Cardiac muscle cell (in vitro differentiated cells and primary cell): ENCODE measurements at regions not wholly inside any gene's neighbourhood (a gene's known extent, or its start where the extent isn't known, plus 50 kb on each side); places are given as distances from the start of the nearest gene placed in this dataset.

ENCODE experiments used
- DNase-seq, 2 donors: peaks; one replicate each; pipeline versions ENCODE4 v3.0.0 to v3.0.0-alpha.2; 2010 to 2017; ENCODE audit warnings: low read depth in 1 of 2, low spot score in 1 of 2
- H3K27ac ChIP-seq: fragments of 200-600 bp; sonication (generic); 2 replicates; pipeline ENCODE4 v1.5.1; 2016
- H3K27me3 ChIP-seq: fragments of 200-600 bp; sonication (generic); 2 replicates; pipeline ENCODE4 v1.6.0; 2016; ENCODE audit warnings: control low read depth
- H3K36me3 ChIP-seq: fragments of 200-600 bp; sonication (generic); 2 replicates; pipeline ENCODE4 v1.5.1; 2016; ENCODE audit warnings: control low read depth
- H3K4me1 ChIP-seq: fragments of 200-600 bp; sonication (generic); 2 replicates; pipeline ENCODE4 v1.8.1; 2017; ENCODE audit warnings: low read depth, mild to moderate bottlenecking, mixed run types
- H3K4me3 ChIP-seq: fragments of 200-600 bp; sonication (generic); 2 replicates; pipeline ENCODE4 v1.5.1; 2016; ENCODE audit warnings: mild to moderate bottlenecking
- H3K9me3 ChIP-seq: fragments of 200-600 bp; sonication (generic); 2 replicates; pipeline ENCODE4 v1.5.1; 2017; ENCODE audit warnings: low read depth, mild to moderate bottlenecking, control low read depth
- CTCF ChIP-seq: IDR thresholded peaks from 2 replicates; pipeline ENCODE4 v1.5.1; 2012; ENCODE audit warnings: low read depth, mild to moderate bottlenecking, low read length

DNA sequence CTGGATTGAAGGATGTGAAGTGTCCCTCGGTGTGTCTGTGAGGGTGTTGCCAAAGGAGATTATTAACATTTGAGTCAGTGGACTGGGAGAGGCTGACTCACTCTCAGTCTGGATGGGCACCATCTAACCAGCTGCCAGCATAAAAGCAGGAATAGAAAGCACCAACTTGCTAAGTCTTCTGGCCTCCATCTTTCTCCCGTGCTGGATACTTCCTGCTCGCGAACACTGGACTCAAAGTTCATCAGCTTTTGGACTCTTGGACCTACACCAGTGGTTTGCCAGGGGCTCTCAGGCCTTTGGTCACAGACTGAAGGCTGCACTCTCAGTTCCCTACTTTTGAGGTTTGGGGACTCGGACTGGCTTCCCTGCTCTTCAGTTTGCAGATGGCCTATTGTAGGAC, 220.3 kb upstream of the LRFN2 start:
- H3K4me1 ChIP-seq, result no peaks in the 10 kb centered on the region
- no peaks in the 10 kb centered on the region for H3K9me3 ChIP-seq
- no peak overlapping the region for H3K27ac ChIP-seq
- H3K27me3 ChIP-seq, result no peaks in the 10 kb centered on the region
- no peak for DNase-seq
- TF ChIP-seq CTCF, result no peak
- no peak overlapping the region for H3K4me3 ChIP-seq
- no peaks in the 10 kb centered on the region for H3K36me3 ChIP-seq

GRCh38 chr6:40806256-40806864, 219.2 kb upstream of the LRFN2 start:
- H3K36me3 ChIP-seq, result no peaks in the 10 kb centered on the region
- H3K4me3 ChIP-seq, result no peak overlapping the region
- no peaks in the 10 kb centered on the region for H3K4me1 ChIP-seq
- no peak for TF ChIP-seq CTCF
- no peaks in the 10 kb centered on the region for H3K9me3 ChIP-seq
- H3K27ac ChIP-seq, result no peak overlapping the region
- DNase-seq, result no peak
- no peaks in the 10 kb centered on the region for H3K27me3 ChIP-seq

DNA sequence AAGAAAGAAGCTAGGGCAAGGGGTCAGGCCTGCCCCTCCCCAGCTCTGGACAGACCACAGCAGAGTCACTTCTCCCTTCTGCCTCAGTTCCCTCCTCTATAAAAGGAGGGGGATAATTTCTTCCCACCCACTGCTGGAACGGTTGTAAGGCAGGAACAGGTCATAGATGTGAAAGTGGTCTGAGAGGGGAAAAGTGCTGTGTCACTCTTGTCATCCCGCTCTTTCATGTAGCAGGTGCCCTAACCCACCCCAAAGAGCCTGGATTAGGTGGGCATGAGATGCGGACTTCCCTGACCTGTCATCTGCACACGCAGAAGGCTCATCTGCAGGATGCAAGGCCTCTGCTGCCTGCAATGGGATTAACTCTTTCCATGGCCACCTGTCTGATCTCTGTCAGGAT, 218.2 kb upstream of the LRFN2 start:
- no peak for DNase-seq
- no peaks in the 10 kb centered on the region for H3K36me3 ChIP-seq
- H3K27ac ChIP-seq, result no peak overlapping the region
- no peaks in the 10 kb centered on the region for H3K27me3 ChIP-seq
- no peaks in the 10 kb centered on the region for H3K4me1 ChIP-seq
- no peaks in the 10 kb centered on the region for H3K9me3 ChIP-seq
- no peak overlapping the region for H3K4me3 ChIP-seq
- no peak for TF ChIP-seq CTCF

DNA sequence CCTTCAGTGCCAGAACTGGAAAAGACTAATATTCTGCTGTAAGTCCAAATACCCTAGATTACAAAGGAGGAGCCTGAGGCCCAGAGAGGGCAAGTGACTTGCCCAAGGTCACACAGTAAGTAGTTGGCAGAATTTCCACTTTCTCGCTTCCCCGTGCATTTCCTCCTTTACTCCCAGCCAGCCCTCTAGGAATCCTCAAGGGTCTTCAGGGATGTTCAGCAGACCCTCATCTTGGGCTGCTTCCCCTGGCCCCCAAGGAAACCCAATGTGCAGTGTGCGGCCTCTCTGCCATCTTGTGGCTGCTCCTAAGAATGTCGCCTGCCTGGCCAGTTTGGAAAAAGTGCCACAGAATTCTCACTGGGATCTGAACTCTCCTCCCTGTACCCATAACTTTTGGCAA, 217.7 kb upstream of the LRFN2 start:
- TF ChIP-seq CTCF, result peak; percentile 19
- Histone ChIP-seq H3K9me3 (no peaks in the 10 kb centered on the region), H3K27me3 (no peaks in the 10 kb centered on the region), H3K4me3 (no peak overlapping the region), H3K4me1 (no peaks in the 10 kb centered on the region), H3K36me3 (no peaks in the 10 kb centered on the region), H3K27ac (no peak overlapping the region)
- no peak for DNase-seq

GRCh38 chr6:40803897-40804702, 216.9 kb upstream of the LRFN2 start:
- Histone ChIP-seq H3K27me3 (no peaks in the 10 kb centered on the region), H3K4me3 (no peak overlapping the region), H3K27ac (no peak overlapping the region), H3K9me3 (no peaks in the 10 kb centered on the region), H3K36me3 (no peaks in the 10 kb centered on the region), H3K4me1 (no peaks in the 10 kb centered on the region)
- DNase-seq, result no peak
- TF ChIP-seq CTCF, result no peak
